ENCODE measurements at regions not wholly inside any gene's neighbourhood (a gene's known extent, or its start where the extent isn't known, plus 50 kb on each side); places are given as distances from the start of the nearest gene placed in this dataset.

GRCh38 chr16:65794973-65795372 lies 571.5 kb upstream of the CDH5 start:
- no TSS peak for BruUV-seq (replicated peaks)
- H3K9me3 ChIP-seq (ENCODE audit: control insufficient read depth in 1 of 2, insufficient read depth in 1 of 2, low read depth in 1 of 2, low read length in 2 of 2) = no peaks in the 10 kb centered on the region
- H3K4me3 ChIP-seq (replicated peaks in 1 of 2; ENCODE audit: low read depth in 1 of 2, low read length in 2 of 2) = no peak overlapping the region
- no peaks in the 10 kb centered on the region for H3K36me3 ChIP-seq (ENCODE audit: control insufficient read depth in 1 of 2, insufficient read depth in 2 of 2, low read length in 2 of 2)
- H3K4me1 ChIP-seq (ENCODE audit: control insufficient read depth in 1 of 2, insufficient read depth in 2 of 2, low read length in 2 of 2) = no peaks in the 10 kb centered on the region
- ChIA-PET POLR2A (no interaction called here), CTCF (no interaction called here), RAD21 (ENCODE audit: low non-redundant PET in 1 of 2, low total read pairs in 2 of 2, uncharacterized antibody in 2 of 2, unreplicated experiment in 2 of 2) (no interaction called here)
- H3K27me3 ChIP-seq (ENCODE audit: insufficient read depth, low read length) = peaks cover 5% of the 10 kb centered on the region; the same call in 1 of the 2 replicates
- H3K9me2 ChIP-seq (ENCODE audit: insufficient read depth) = no peaks in the 10 kb centered on the region
- no peak for TF ChIP-seq ZNF274 (IDR thresholded peaks at IDR 0.05; ENCODE audit: low read depth, low read length)
- no peak for TF ChIP-seq YY1 (IDR thresholded peaks at IDR 0.05; ENCODE audit: extremely low read depth, insufficient replicate concordance, low read depth, low read length)
- no peak for TF ChIP-seq FOSL1 (IDR thresholded peaks at IDR 0.05; ENCODE audit: low read depth)
- no peak for TF ChIP-seq ATF3 (IDR thresholded peaks at IDR 0.05)
- no peak for TF ChIP-seq EGR1 (IDR thresholded peaks at IDR 0.05; ENCODE audit: low read depth)
- no peak for TF ChIP-seq JUND (IDR thresholded peaks at IDR 0.05)
- TF ChIP-seq ELF1 (IDR thresholded peaks at IDR 0.05; ENCODE audit: borderline replicate concordance, low read depth) = no peak
- no peak for TF ChIP-seq CBX3 (IDR thresholded peaks at IDR 0.05; ENCODE audit: low read depth)
- TF ChIP-seq EZH2phosphoT487 (IDR thresholded peaks at IDR 0.05; ENCODE audit: borderline replicate concordance) = no peak
- TF ChIP-seq ZFX (IDR thresholded peaks at IDR 0.05) = no peak
- TF ChIP-seq CTCF (IDR thresholded peaks at IDR 0.05 in 2 of 3, conservative IDR thresholded peaks at IDR 0.05 in 1 of 3; ENCODE audit: borderline replicate concordance in 1 of 3, insufficient read depth in 1 of 3, low read depth in 2 of 3, low read length in 2 of 3) = no peak
- TF ChIP-seq EZH2 (IDR thresholded peaks at IDR 0.05) = no peak
- no peak for TF ChIP-seq SIN3A (IDR thresholded peaks at IDR 0.05; ENCODE audit: low read depth)
- no peak for TF ChIP-seq REST (IDR thresholded peaks at IDR 0.05; ENCODE audit: low read depth)
- no peak for TF ChIP-seq ZBTB33 (IDR thresholded peaks at IDR 0.05; ENCODE audit: extremely low read depth, insufficient replicate concordance, low read length)
- DNase-seq (ENCODE audit: low read depth, low spot score) = no peak
- H4K20me1 ChIP-seq (ENCODE audit: insufficient read depth) = no peaks in the 10 kb centered on the region
- H3K27ac ChIP-seq (ENCODE audit: low read depth, low read length) = no peak overlapping the region
- no peaks in the 10 kb centered on the region for H3K79me2 ChIP-seq (ENCODE audit: insufficient read depth, low read length)
- no peak overlapping the region for H3K4me2 ChIP-seq (ENCODE audit: low read length)
- H3K9ac ChIP-seq (ENCODE audit: low read length) = no peak overlapping the region
- no peak for ATAC-seq
- intact Hi-C loops (cut with micrococcal nuclease) = no loop called here
- H2AFZ ChIP-seq (ENCODE audit: low read depth, low read length, poor library complexity, severe bottlenecking) = no peak overlapping the region
